ENCODE measurements at regions not wholly inside any gene's neighbourhood (a gene's known extent, or its start where the extent isn't known, plus 50 kb on each side); places are given as distances from the start of the nearest gene placed in this dataset.

- no peaks in the 10 kb centered on the region for H3K27me3 ChIP-seq (ENCODE audit: control insufficient read depth in 1 of 2, insufficient read depth in 1 of 2, low read length in 2 of 2)
- H2BK12ac ChIP-seq (ENCODE audit: low read length in 2 of 2), result no peak overlapping the region
- no peaks in the 10 kb centered on the region for H3K79me1 ChIP-seq (replicated peaks; ENCODE audit: low read length, poor library complexity, severe bottlenecking)
- no peak overlapping the region for H3K4me2 ChIP-seq (ENCODE audit: low read length, poor library complexity, severe bottlenecking)
- H2BK120ac ChIP-seq (ENCODE audit: low read depth, low read length), result no peak overlapping the region
- H3K23ac ChIP-seq (ENCODE audit: low read length in 2 of 2), result no peak overlapping the region
- H2AFZ ChIP-seq (ENCODE audit: low read depth, low read length), result no peak overlapping the region
- no peak overlapping the region for H2BK5ac ChIP-seq (ENCODE audit: low read depth, low read length, poor library complexity, severe bottlenecking)
- no peak overlapping the region for H4K8ac ChIP-seq (ENCODE audit: low read length)
- H3K4me1 ChIP-seq (ENCODE audit: control insufficient read depth, insufficient read depth, low read depth, low read length), result no peaks in the 10 kb centered on the region
- no peak overlapping the region for H4K91ac ChIP-seq (ENCODE audit: low read length)
- H3K4me3 ChIP-seq (ENCODE audit: insufficient read depth in 1 of 2, low read depth in 1 of 2, low read length in 2 of 2), result no peak overlapping the region
- no peak overlapping the region for H3K4ac ChIP-seq (ENCODE audit: low read depth in 1 of 2, low read length in 2 of 2)
- no peak overlapping the region for H2BK15ac ChIP-seq (ENCODE audit: low read depth, poor library complexity, severe bottlenecking)
- no peak overlapping the region for H3K27ac ChIP-seq (ENCODE audit: low read length, poor library complexity, severe bottlenecking)
- no peak overlapping the region for H3K14ac ChIP-seq (ENCODE audit: low read length in 2 of 2)
- 72% methylated on average over 3 of the region's 3 CpGs for WGBS
- H3K9me3 ChIP-seq (ENCODE audit: control insufficient read depth, low read length), result peaks cover 54% of the 10 kb centered on the region
- no peak overlapping the region for H3K18ac ChIP-seq (ENCODE audit: low read depth in 1 of 2, low read length in 2 of 2)
- DNase-seq, result no peak
- no peaks in the 10 kb centered on the region for H3K36me3 ChIP-seq (ENCODE audit: control insufficient read depth in 1 of 2, insufficient read depth in 2 of 2, low read depth in 1 of 2, low read length in 2 of 2)
- no peak overlapping the region for H2AK5ac ChIP-seq (ENCODE audit: low read length, severe bottlenecking)
- H3K9ac ChIP-seq (ENCODE audit: low read length), result no peak overlapping the region
Observed at GRCh38 chr10:1824928-1825327, 87.6 kb upstream of the ADARB2 start.

GRCh38 chr10:1814556-1814955 lies 77.2 kb upstream of the ADARB2 start:
- no peak overlapping the region for H3K9ac ChIP-seq (ENCODE audit: low read length)
- H2AFZ ChIP-seq (ENCODE audit: low read depth, low read length), result no peak overlapping the region
- no peak overlapping the region for H4K8ac ChIP-seq (ENCODE audit: low read length)
- no peak overlapping the region for H3K4me2 ChIP-seq (ENCODE audit: low read length, poor library complexity, severe bottlenecking)
- H3K27ac ChIP-seq (ENCODE audit: low read length, poor library complexity, severe bottlenecking), result no peak overlapping the region
- no peaks in the 10 kb centered on the region for H3K79me1 ChIP-seq (replicated peaks; ENCODE audit: low read length, poor library complexity, severe bottlenecking)
- H3K14ac ChIP-seq (ENCODE audit: low read length in 2 of 2), result no peak overlapping the region
- H3K27me3 ChIP-seq (ENCODE audit: control insufficient read depth in 1 of 2, insufficient read depth in 1 of 2, low read length in 2 of 2), result no peaks in the 10 kb centered on the region
- no peak overlapping the region for H3K23ac ChIP-seq (ENCODE audit: low read length in 2 of 2)
- no peak for DNase-seq
- no peak overlapping the region for H2BK12ac ChIP-seq (ENCODE audit: low read length in 2 of 2)
- H2BK15ac ChIP-seq (ENCODE audit: low read depth, poor library complexity, severe bottlenecking), result no peak overlapping the region
- H3K36me3 ChIP-seq (ENCODE audit: control insufficient read depth in 1 of 2, insufficient read depth in 2 of 2, low read depth in 1 of 2, low read length in 2 of 2), result no peaks in the 10 kb centered on the region
- no peak overlapping the region for H3K4ac ChIP-seq (ENCODE audit: low read depth in 1 of 2, low read length in 2 of 2)
- H3K4me3 ChIP-seq (ENCODE audit: insufficient read depth in 1 of 2, low read depth in 1 of 2, low read length in 2 of 2), result no peak overlapping the region
- H3K9me3 ChIP-seq (ENCODE audit: control insufficient read depth, low read length), result peaks cover 45% of the 10 kb centered on the region
- H2AK5ac ChIP-seq (ENCODE audit: low read length, severe bottlenecking), result no peak overlapping the region
- H4K91ac ChIP-seq (ENCODE audit: low read length), result no peak overlapping the region
- H3K4me1 ChIP-seq (ENCODE audit: control insufficient read depth, insufficient read depth, low read depth, low read length), result no peaks in the 10 kb centered on the region
- no peak overlapping the region for H3K18ac ChIP-seq (ENCODE audit: low read depth in 1 of 2, low read length in 2 of 2)
- no CpG with 5 or more reads among the region's 1 CpG for WGBS
- no peak overlapping the region for H2BK120ac ChIP-seq (ENCODE audit: low read depth, low read length)
- no peak overlapping the region for H2BK5ac ChIP-seq (ENCODE audit: low read depth, low read length, poor library complexity, severe bottlenecking)

GRCh38 chr10:1809139-1809741 lies 71.9 kb upstream of the ADARB2 start:
- no peak overlapping the region for H3K27ac ChIP-seq (ENCODE audit: low read length, poor library complexity, severe bottlenecking)
- 87% methylated on average over 25 of the region's 27 CpGs for WGBS
- no peak overlapping the region for H2BK120ac ChIP-seq (ENCODE audit: low read depth, low read length)
- H3K4me2 ChIP-seq (ENCODE audit: low read length, poor library complexity, severe bottlenecking), result no peak overlapping the region
- no peak overlapping the region for H4K91ac ChIP-seq (ENCODE audit: low read length)
- no peak overlapping the region for H3K4ac ChIP-seq (ENCODE audit: low read depth in 1 of 2, low read length in 2 of 2)
- no peak overlapping the region for H3K18ac ChIP-seq (ENCODE audit: low read depth in 1 of 2, low read length in 2 of 2)
- H2BK5ac ChIP-seq (ENCODE audit: low read depth, low read length, poor library complexity, severe bottlenecking), result no peak overlapping the region
- no peaks in the 10 kb centered on the region for H3K79me1 ChIP-seq (replicated peaks; ENCODE audit: low read length, poor library complexity, severe bottlenecking)
- H3K36me3 ChIP-seq (ENCODE audit: control insufficient read depth in 1 of 2, insufficient read depth in 2 of 2, low read depth in 1 of 2, low read length in 2 of 2), result no peaks in the 10 kb centered on the region
- no peak overlapping the region for H2BK15ac ChIP-seq (ENCODE audit: low read depth, poor library complexity, severe bottlenecking)
- no peaks in the 10 kb centered on the region for H3K27me3 ChIP-seq (ENCODE audit: control insufficient read depth in 1 of 2, insufficient read depth in 1 of 2, low read length in 2 of 2)
- no peaks in the 10 kb centered on the region for H3K4me1 ChIP-seq (ENCODE audit: control insufficient read depth, insufficient read depth, low read depth, low read length)
- H2AFZ ChIP-seq (ENCODE audit: low read depth, low read length), result no peak overlapping the region
- H3K9me3 ChIP-seq (ENCODE audit: control insufficient read depth, low read length), result peaks cover 45% of the 10 kb centered on the region
- H3K4me3 ChIP-seq (ENCODE audit: insufficient read depth in 1 of 2, low read depth in 1 of 2, low read length in 2 of 2), result no peak overlapping the region
- no peak overlapping the region for H2AK5ac ChIP-seq (ENCODE audit: low read length, severe bottlenecking)
- no peak overlapping the region for H3K14ac ChIP-seq (ENCODE audit: low read length in 2 of 2)
- H2BK12ac ChIP-seq (ENCODE audit: low read length in 2 of 2), result no peak overlapping the region
- DNase-seq, result no peak
- no peak overlapping the region for H4K8ac ChIP-seq (ENCODE audit: low read length)
- no peak overlapping the region for H3K23ac ChIP-seq (ENCODE audit: low read length in 2 of 2)
- H3K9ac ChIP-seq (ENCODE audit: low read length), result no peak overlapping the region

- Histone ChIP-seq H2AFZ (ENCODE audit: low read depth, low read length) (no peak overlapping the region), H3K27me3 (ENCODE audit: control insufficient read depth in 1 of 2, insufficient read depth in 1 of 2, low read length in 2 of 2) (no peaks in the 10 kb centered on the region), H2BK5ac (ENCODE audit: low read depth, low read length, poor library complexity, severe bottlenecking) (no peak overlapping the region), H3K23ac (ENCODE audit: low read length in 2 of 2) (no peak overlapping the region), H2BK15ac (ENCODE audit: low read depth, poor library complexity, severe bottlenecking) (no peak overlapping the region), H2BK120ac (ENCODE audit: low read depth, low read length) (no peak overlapping the region), H3K4me1 (ENCODE audit: control insufficient read depth, insufficient read depth, low read depth, low read length) (no peaks in the 10 kb centered on the region), H2AK5ac (ENCODE audit: low read length, severe bottlenecking) (no peak overlapping the region), H3K9ac (ENCODE audit: low read length) (no peak overlapping the region), H3K36me3 (ENCODE audit: control insufficient read depth in 1 of 2, insufficient read depth in 2 of 2, low read depth in 1 of 2, low read length in 2 of 2) (no peaks in the 10 kb centered on the region), H3K27ac (ENCODE audit: low read length, poor library complexity, severe bottlenecking) (no peak overlapping the region), H3K4me2 (ENCODE audit: low read length, poor library complexity, severe bottlenecking) (no peak overlapping the region), H3K9me3 (ENCODE audit: control insufficient read depth, low read length) (peaks cover 37% of the 10 kb centered on the region), H3K18ac (ENCODE audit: low read depth in 1 of 2, low read length in 2 of 2) (no peak overlapping the region), H4K8ac (ENCODE audit: low read length) (no peak overlapping the region), H2BK12ac (ENCODE audit: low read length in 2 of 2) (no peak overlapping the region), H3K79me1 (replicated peaks; ENCODE audit: low read length, poor library complexity, severe bottlenecking) (no peaks in the 10 kb centered on the region), H3K4ac (ENCODE audit: low read depth in 1 of 2, low read length in 2 of 2) (no peak overlapping the region), H3K14ac (ENCODE audit: low read length in 2 of 2) (no peak overlapping the region), H4K91ac (ENCODE audit: low read length) (no peak overlapping the region), H3K4me3 (ENCODE audit: insufficient read depth in 1 of 2, low read depth in 1 of 2, low read length in 2 of 2) (no peak overlapping the region)
- no peak for DNase-seq
- 87% methylated on average over 18 of the region's 25 CpGs for WGBS
Observed at GRCh38 chr10:1807924-1808323, 70.6 kb upstream of the ADARB2 start.

Measured in mesenchymal stem cell (in vitro differentiated cells and primary cell).